Fibroblast of villous mesenchyme (primary cell): ENCODE measurements at regions not wholly inside any gene's neighbourhood (a gene's known extent, or its start where the extent isn't known, plus 50 kb on each side); places are given as distances from the start of the nearest gene placed in this dataset.

ENCODE experiments used
- DNase-seq: peaks from one replicate; pipeline ENCODE4 v3.0.0-alpha.2; 2010; ENCODE audit warnings: low read depth
- H3K4me3 ChIP-seq: 2 replicates; pipeline ENCODE4 v1.5.1; 2011; ENCODE audit warnings: low read depth, mild to moderate bottlenecking, low read length
- CTCF ChIP-seq: IDR thresholded peaks from 2 replicates; pipeline ENCODE4 v1.5.1; 2012; ENCODE audit warnings: low read depth, mild to moderate bottlenecking, low read length; ENCODE audit not compliant: insufficient read depth

- TF ChIP-seq CTCF = no peak
- no peak for DNase-seq
- H3K4me3 ChIP-seq = no peak overlapping the region
Measured at GRCh38 chr3:75075158-75075557, 460.7 kb upstream of the CNTN3 start.

GRCh38 chr3:75076481-75076880 lies 462.0 kb upstream of the CNTN3 start:
- DNase-seq = no peak
- no peak overlapping the region for H3K4me3 ChIP-seq
- no peak for TF ChIP-seq CTCF

- DNase-seq = no peak
- TF ChIP-seq CTCF = no peak
- H3K4me3 ChIP-seq = no peak overlapping the region
Measured at GRCh38 chr3:75078290-75078689, 463.8 kb upstream of the CNTN3 start.

- no peak for DNase-seq
- no peak for TF ChIP-seq CTCF
- no peak overlapping the region for H3K4me3 ChIP-seq
Measured at GRCh38 chr3:75082845-75083244, 468.4 kb upstream of the CNTN3 start.

- TF ChIP-seq CTCF = no peak
- no peak overlapping the region for H3K4me3 ChIP-seq
- DNase-seq = no peak
Measured at GRCh38 chr3:75089841-75090240, 475.4 kb upstream of the CNTN3 start.

GRCh38 chr3:75101329-75102147 lies 487.1 kb upstream of the CNTN3 start:
- no peak for DNase-seq
- no peak overlapping the region for H3K4me3 ChIP-seq
- TF ChIP-seq CTCF = no peak

- no peak overlapping the region for H3K4me3 ChIP-seq
- TF ChIP-seq CTCF = no peak
- no peak for DNase-seq
Measured at GRCh38 chr3:75110741-75111140, 496.3 kb upstream of the CNTN3 start.
